GM10248 (cell line): ENCODE measurements at regions not wholly inside any gene's neighbourhood (a gene's known extent, or its start where the extent isn't known, plus 50 kb on each side); places are given as distances from the start of the nearest gene placed in this dataset.
A peak's percentile ranks its signal among the peaks of the same experiment; 100 is the strongest.

Experiments used
- CTCF ChIA-PET: fragments of 300-600 bp; sonication (Branson Sonifier 250); formaldehyde crosslinking; extraction: SDS; loops from one replicate; lab custom pipeline; 2021; ENCODE audit warnings: antibody characterized with exemption; lab: Yijun Ruan, JAX
- POLR2A ChIA-PET: fragments of 350-650 bp; sonication (Branson Sonifier 250); formaldehyde crosslinking; extraction: SDS; loops from one replicate; lab custom pipeline; 2020; ENCODE audit warnings: antibody characterized with exemption; lab: Yijun Ruan, JAX
- DNase-seq: peaks from one replicate; pipeline ENCODE4 v3.0.0; 2012; ENCODE audit errors: extremely low spot score
- CTCF ChIP-seq: IDR thresholded peaks from 2 replicates; pipeline ENCODE4 v1.5.1; 2012; ENCODE audit warnings: mild to moderate bottlenecking, low read depth; ENCODE audit errors: extremely low read depth, missing control alignments, control extremely low read depth

- no peak for DNase-seq
- ChIA-PET CTCF (interaction anchor here (0.6 to 2.1 kb wide), 7 partner anchors 9 to 1334 kb away, joined by 3 to 8 read pairs (median 3); no protein-coding TSS in a partner anchor), POLR2A (no interaction called here)
- TF ChIP-seq CTCF, result no peak
These were observed 163.4 kb downstream of the HAPSTR1 start for GRCh38 chr16:9254863-9255262.

GRCh38 chr16:9256196-9256595 is 164.8 kb downstream of the HAPSTR1 start:
- DNase-seq, result peak; percentile 39
- CTCF ChIA-PET, result interaction anchor here (1.2 to 2.1 kb wide), 4 partner anchors 8 to 58 kb away, joined by 3 to 8 read pairs (median 5); no protein-coding TSS in a partner anchor
- POLR2A ChIA-PET, result no interaction called here
- TF ChIP-seq CTCF, result peak; percentile 54

- CTCF ChIA-PET, result interaction anchor here (0.9 to 2.7 kb wide), 9 partner anchors 10 to 929 kb away, joined by 3 to 16 read pairs (median 6); no protein-coding TSS in a partner anchor
- DNase-seq, result no peak
- POLR2A ChIA-PET, result no interaction called here
- TF ChIP-seq CTCF, result no peak
These were observed 166.4 kb downstream of the HAPSTR1 start for GRCh38 chr16:9257843-9258242.

GRCh38 chr16:9258423-9259051 is 167.1 kb downstream of the HAPSTR1 start:
- peak; percentile 57 for TF ChIP-seq CTCF
- POLR2A ChIA-PET, result no interaction called here
- CTCF ChIA-PET, result interaction anchor here (0.9 to 2.7 kb wide), 9 partner anchors 10 to 929 kb away, joined by 3 to 16 read pairs (median 6); no protein-coding TSS in a partner anchor
- peak; percentile 60 for DNase-seq

- POLR2A ChIA-PET, result no interaction called here
These were observed 168.6 kb downstream of the HAPSTR1 start for GRCh38 chr16:9259914-9260608.

More at GRCh38 chr16:9259914-9260608, 168.6 kb downstream of the HAPSTR1 start:
- no peak for DNase-seq
- CTCF ChIA-PET, result interaction anchor here (2.5 kb wide), 1 partner anchor 12 kb away, joined by 16 read pairs; no protein-coding TSS in a partner anchor
- no peak for TF ChIP-seq CTCF
